ENCODE measurements at regions not wholly inside any gene's neighbourhood (a gene's known extent, or its start where the extent isn't known, plus 50 kb on each side); places are given as distances from the start of the nearest gene placed in this dataset.

DNA sequence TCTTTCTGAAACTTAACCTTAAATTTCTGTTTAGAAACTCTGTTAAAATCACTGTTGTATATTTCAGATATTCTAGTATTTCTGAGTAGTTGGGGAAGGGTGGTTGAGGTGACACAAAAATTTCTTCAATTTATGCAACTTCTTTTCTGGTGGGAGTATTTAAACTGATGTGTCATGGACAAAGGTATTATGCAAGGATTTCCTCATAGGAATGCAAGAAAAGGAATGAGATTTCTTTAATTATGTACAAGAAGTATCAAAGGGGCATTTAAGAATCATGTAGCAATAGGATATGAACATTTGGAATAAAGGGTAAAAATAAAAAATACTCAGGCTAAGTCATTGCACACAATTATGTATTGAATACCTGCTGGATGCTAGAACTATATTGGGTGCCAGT, 575.8 kb upstream of the KLF12 start:
- TF ChIP-seq EZH2phosphoT487 (IDR thresholded peaks at IDR 0.05; ENCODE audit: unreplicated experiment) = no peak
- TF ChIP-seq, protein P1, sequence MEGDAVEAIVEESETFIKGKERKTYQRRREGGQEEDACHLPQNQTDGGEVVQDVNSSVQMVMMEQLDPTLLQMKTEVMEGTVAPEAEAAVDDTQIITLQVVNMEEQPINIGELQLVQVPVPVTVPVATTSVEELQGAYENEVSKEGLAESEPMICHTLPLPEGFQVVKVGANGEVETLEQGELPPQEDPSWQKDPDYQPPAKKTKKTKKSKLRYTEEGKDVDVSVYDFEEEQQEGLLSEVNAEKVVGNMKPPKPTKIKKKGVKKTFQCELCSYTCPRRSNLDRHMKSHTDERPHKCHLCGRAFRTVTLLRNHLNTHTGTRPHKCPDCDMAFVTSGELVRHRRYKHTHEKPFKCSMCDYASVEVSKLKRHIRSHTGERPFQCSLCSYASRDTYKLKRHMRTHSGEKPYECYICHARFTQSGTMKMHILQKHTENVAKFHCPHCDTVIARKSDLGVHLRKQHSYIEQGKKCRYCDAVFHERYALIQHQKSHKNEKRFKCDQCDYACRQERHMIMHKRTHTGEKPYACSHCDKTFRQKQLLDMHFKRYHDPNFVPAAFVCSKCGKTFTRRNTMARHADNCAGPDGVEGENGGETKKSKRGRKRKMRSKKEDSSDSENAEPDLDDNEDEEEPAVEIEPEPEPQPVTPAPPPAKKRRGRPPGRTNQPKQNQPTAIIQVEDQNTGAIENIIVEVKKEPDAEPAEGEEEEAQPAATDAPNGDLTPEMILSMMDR (conservative IDR thresholded peaks at IDR 0.05; ENCODE audit: low read depth in 2 of 2) = no peak
- TF ChIP-seq NANOG (IDR thresholded peaks at IDR 0.05; ENCODE audit: borderline replicate concordance) = no peak
- TF ChIP-seq STAT1 (IDR thresholded peaks at IDR 0.05; ENCODE audit: unreplicated experiment) = no peak
- TF ChIP-seq, protein P2, sequence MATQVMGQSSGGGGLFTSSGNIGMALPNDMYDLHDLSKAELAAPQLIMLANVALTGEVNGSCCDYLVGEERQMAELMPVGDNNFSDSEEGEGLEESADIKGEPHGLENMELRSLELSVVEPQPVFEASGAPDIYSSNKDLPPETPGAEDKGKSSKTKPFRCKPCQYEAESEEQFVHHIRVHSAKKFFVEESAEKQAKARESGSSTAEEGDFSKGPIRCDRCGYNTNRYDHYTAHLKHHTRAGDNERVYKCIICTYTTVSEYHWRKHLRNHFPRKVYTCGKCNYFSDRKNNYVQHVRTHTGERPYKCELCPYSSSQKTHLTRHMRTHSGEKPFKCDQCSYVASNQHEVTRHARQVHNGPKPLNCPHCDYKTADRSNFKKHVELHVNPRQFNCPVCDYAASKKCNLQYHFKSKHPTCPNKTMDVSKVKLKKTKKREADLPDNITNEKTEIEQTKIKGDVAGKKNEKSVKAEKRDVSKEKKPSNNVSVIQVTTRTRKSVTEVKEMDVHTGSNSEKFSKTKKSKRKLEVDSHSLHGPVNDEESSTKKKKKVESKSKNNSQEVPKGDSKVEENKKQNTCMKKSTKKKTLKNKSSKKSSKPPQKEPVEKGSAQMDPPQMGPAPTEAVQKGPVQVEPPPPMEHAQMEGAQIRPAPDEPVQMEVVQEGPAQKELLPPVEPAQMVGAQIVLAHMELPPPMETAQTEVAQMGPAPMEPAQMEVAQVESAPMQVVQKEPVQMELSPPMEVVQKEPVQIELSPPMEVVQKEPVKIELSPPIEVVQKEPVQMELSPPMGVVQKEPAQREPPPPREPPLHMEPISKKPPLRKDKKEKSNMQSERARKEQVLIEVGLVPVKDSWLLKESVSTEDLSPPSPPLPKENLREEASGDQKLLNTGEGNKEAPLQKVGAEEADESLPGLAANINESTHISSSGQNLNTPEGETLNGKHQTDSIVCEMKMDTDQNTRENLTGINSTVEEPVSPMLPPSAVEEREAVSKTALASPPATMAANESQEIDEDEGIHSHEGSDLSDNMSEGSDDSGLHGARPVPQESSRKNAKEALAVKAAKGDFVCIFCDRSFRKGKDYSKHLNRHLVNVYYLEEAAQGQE (IDR thresholded peaks at IDR 0.05; ENCODE audit: unreplicated experiment) = no peak
- TF ChIP-seq, protein P3, sequence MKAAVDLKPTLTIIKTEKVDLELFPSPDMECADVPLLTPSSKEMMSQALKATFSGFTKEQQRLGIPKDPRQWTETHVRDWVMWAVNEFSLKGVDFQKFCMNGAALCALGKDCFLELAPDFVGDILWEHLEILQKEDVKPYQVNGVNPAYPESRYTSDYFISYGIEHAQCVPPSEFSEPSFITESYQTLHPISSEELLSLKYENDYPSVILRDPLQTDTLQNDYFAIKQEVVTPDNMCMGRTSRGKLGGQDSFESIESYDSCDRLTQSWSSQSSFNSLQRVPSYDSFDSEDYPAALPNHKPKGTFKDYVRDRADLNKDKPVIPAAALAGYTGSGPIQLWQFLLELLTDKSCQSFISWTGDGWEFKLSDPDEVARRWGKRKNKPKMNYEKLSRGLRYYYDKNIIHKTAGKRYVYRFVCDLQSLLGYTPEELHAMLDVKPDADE (IDR thresholded peaks at IDR 0.05) = no peak
- TF ChIP-seq JUNB (IDR thresholded peaks at IDR 0.05; ENCODE audit: unreplicated experiment) = no peak
- TF ChIP-seq ZNF114 (CRISPR knock-in tag; IDR thresholded peaks at IDR 0.05) = no peak
- no peak for TF ChIP-seq CREB1 (CRISPR knock-in tag; IDR thresholded peaks at IDR 0.05; ENCODE audit: low read depth)
- TF ChIP-seq POLR2AphosphoS5 (IDR thresholded peaks at IDR 0.05; ENCODE audit: low read depth) = no peak
- no peak for TF ChIP-seq ZNF331 (CRISPR knock-in tag; IDR thresholded peaks at IDR 0.05; ENCODE audit: low read depth)
- no peak for TF ChIP-seq EZH2 (IDR thresholded peaks at IDR 0.05; ENCODE audit: low read depth, unreplicated experiment)
- TF ChIP-seq, protein P4, sequence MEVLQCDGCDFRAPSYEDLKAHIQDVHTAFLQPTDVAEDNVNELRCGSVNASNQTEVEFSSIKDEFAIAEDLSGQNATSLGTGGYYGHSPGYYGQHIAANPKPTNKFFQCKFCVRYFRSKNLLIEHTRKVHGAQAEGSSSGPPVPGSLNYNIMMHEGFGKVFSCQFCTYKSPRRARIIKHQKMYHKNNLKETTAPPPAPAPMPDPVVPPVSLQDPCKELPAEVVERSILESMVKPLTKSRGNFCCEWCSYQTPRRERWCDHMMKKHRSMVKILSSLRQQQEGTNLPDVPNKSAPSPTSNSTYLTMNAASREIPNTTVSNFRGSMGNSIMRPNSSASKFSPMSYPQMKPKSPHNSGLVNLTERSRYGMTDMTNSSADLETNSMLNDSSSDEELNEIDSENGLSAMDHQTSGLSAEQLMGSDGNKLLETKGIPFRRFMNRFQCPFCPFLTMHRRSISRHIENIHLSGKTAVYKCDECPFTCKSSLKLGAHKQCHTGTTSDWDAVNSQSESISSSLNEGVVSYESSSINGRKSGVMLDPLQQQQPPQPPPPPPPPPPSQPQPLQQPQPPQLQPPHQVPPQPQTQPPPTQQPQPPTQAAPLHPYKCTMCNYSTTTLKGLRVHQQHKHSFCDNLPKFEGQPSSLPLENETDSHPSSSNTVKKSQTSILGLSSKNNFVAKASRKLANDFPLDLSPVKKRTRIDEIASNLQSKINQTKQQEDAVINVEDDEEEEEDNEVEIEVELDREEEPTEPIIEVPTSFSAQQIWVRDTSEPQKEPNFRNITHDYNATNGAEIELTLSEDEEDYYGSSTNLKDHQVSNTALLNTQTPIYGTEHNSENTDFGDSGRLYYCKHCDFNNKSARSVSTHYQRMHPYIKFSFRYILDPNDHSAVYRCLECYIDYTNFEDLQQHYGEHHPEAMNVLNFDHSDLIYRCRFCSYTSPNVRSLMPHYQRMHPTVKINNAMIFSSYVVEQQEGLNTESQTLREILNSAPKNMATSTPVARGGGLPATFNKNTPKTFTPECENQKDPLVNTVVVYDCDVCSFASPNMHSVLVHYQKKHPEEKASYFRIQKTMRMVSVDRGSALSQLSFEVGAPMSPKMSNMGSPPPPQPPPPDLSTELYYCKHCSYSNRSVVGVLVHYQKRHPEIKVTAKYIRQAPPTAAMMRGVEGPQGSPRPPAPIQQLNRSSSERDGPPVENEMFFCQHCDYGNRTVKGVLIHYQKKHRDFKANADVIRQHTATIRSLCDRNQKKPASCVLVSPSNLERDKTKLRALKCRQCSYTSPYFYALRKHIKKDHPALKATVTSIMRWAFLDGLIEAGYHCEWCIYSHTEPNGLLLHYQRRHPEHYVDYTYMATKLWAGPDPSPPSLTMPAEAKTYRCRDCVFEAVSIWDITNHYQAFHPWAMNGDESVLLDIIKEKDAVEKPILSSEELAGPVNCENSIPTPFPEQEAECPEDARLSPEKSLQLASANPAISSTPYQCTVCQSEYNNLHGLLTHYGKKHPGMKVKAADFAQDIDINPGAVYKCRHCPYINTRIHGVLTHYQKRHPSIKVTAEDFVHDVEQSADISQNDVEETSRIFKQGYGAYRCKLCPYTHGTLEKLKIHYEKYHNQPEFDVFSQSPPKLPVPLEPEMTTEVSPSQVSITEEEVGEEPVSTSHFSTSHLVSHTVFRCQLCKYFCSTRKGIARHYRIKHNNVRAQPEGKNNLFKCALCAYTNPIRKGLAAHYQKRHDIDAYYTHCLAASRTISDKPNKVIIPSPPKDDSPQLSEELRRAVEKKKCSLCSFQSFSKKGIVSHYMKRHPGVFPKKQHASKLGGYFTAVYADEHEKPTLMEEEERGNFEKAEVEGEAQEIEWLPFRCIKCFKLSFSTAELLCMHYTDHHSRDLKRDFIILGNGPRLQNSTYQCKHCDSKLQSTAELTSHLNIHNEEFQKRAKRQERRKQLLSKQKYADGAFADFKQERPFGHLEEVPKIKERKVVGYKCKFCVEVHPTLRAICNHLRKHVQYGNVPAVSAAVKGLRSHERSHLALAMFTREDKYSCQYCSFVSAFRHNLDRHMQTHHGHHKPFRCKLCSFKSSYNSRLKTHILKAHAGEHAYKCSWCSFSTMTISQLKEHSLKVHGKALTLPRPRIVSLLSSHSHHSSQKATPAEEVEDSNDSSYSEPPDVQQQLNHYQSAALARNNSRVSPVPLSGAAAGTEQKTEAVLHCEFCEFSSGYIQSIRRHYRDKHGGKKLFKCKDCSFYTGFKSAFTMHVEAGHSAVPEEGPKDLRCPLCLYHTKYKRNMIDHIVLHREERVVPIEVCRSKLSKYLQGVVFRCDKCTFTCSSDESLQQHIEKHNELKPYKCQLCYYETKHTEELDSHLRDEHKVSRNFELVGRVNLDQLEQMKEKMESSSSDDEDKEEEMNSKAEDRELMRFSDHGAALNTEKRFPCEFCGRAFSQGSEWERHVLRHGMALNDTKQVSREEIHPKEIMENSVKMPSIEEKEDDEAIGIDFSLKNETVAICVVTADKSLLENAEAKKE (CRISPR knock-in tag; IDR thresholded peaks at IDR 0.05) = no peak
- no peaks in the 10 kb centered on the region for H3K79me2 ChIP-seq (replicated peaks; ENCODE audit: insufficient read depth)
- H3K4me1 ChIP-seq (ENCODE audit: insufficient read depth) = no peaks in the 10 kb centered on the region
- H3K27me3 ChIP-seq (ENCODE audit: insufficient read depth) = no peaks in the 10 kb centered on the region
- no peak overlapping the region for H3K27ac Mint-ChIP-seq
- no peaks in the 10 kb centered on the region for H3K36me3 Mint-ChIP-seq (ENCODE audit: low read depth)
- H3K4me1 Mint-ChIP-seq = peaks cover 2% of the 10 kb centered on the region; the same call in 2 of the 3 replicates
- ATAC-seq (no peak), DNase-seq (ENCODE audit: low spot score) (no peak)
- no peak overlapping the region for H3K4me3 ChIP-seq
- no peaks in the 10 kb centered on the region for H3F3A ChIP-seq (replicated peaks; ENCODE audit: low read depth)
- no peaks in the 10 kb centered on the region for H3K9me3 Mint-ChIP-seq
- H3K4me2 ChIP-seq = no peak overlapping the region
- H3K27ac ChIP-seq (ENCODE audit: low read depth) = no peak overlapping the region
- H3K9me2 ChIP-seq (ENCODE audit: insufficient read depth) = peaks cover 17% of the 10 kb centered on the region
- peaks cover 1% of the 10 kb centered on the region for H3K27me3 Mint-ChIP-seq (ENCODE audit: insufficient read depth, low read depth, poor library complexity)
- H2AFZ ChIP-seq = no peak overlapping the region
- H4K20me1 ChIP-seq (replicated peaks; ENCODE audit: insufficient read depth) = no peaks in the 10 kb centered on the region
- no peak overlapping the region for H3K4me3 Mint-ChIP-seq
- H3K36me3 ChIP-seq (ENCODE audit: insufficient read depth) = no peaks in the 10 kb centered on the region
